NCI-H2081 (cell line): ENCODE measurements at regions not wholly inside any gene's neighbourhood (a gene's known extent, or its start where the extent isn't known, plus 50 kb on each side); places are given as distances from the start of the nearest gene placed in this dataset.
A peak's percentile ranks its signal among the peaks of the same experiment; 100 is the strongest.
"Not testable (repeated sequence)": the region's sequence is repeated elsewhere in the genome, so short reads cannot be mapped to it uniquely, and the experiment has no call there.

Source experiments
- DNase-seq, 2 experiments: peaks; one replicate each; lab custom pipeline; 2025; lab: John Stamatoyannopoulos, UW

DNA sequence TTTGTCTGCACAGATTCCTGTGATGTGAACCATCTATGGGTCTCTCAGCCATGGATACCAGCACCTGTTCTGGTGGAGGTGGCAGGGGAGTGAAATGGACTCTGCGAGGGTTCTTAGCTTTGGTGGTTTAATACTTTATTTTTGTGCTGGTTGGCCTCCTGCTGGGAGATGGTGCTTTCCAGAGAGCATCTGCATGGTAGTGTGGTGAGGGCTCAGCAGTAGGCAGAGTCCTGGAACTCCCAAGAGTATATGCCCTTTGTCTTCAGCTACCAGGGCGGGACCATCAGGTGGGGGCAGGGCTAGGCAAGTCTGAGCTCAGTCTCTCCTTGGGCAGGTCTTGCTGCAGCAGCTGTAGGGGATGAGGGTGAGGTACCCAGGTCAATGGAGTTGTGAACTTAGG lies 97.5 kb upstream of the TRIM2 start:
- not testable (repeated sequence) for DNase-seq

DNA sequence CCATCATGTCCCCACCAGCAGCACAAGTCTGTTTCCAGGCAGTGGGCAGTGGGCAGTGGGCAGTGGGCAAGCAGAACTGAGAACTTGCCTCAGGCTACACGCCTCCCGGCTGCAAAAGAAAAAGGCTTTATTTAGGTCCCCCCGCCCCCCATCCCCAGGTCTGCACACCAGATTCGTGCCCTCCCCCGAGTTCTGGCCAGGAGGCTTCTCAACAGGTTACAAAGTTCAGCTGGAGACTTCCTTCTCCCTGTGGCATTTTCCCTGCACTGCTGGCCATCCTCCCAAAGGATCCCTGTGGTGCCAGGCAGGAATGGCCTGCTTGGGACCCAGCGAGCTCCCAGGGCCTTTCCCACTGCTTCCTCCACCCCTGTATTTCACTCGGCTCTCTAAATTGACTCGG lies 97.0 kb upstream of the TRIM2 start:
- DNase-seq = no peak

DNA sequence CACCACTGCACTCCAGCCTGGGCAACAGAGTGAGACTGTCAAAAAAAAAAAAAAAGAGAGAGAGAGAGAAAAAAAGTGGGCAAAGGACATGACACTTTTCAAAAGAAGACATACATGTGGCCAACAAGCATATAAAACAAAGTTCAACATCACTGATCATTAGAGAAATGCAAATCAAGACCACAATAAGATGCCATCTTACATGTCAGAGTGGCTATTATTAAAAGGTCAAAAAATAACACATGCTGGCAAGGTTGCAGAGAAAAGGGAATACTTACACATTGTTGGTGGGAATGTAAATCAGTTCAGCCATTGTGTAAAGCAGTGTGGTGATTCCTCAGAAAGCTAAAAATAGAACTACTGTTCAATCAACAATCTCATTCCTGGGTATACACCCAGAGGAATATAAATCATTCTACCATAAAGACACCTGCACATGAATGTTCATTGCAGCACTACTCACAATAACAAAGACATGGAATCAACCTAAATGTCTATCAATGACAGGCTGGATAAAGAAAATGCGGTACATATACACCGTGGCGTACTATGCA lies 94.9 kb upstream of the TRIM2 start:
- no peak for DNase-seq

DNA sequence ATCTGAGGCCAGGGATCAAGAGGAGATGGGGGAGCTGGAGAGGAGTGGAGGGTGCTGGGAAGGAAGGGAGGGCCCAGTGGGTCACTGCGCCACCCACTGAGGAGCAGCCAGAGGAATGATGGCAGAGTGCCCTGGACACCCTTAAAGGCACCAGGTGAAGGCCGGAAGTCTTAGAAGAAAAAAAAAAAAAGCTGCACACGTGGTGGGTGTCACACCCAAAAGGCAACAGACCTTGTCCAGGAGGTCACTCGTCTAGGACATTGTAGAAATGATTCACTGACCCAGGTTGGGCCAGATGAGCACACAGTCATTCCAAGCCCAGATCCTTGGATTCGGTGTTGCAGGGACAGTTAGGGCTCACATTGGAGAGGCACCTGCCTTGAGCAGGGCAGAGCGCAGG lies 93.5 kb upstream of the TRIM2 start:
- no peak for DNase-seq

DNA sequence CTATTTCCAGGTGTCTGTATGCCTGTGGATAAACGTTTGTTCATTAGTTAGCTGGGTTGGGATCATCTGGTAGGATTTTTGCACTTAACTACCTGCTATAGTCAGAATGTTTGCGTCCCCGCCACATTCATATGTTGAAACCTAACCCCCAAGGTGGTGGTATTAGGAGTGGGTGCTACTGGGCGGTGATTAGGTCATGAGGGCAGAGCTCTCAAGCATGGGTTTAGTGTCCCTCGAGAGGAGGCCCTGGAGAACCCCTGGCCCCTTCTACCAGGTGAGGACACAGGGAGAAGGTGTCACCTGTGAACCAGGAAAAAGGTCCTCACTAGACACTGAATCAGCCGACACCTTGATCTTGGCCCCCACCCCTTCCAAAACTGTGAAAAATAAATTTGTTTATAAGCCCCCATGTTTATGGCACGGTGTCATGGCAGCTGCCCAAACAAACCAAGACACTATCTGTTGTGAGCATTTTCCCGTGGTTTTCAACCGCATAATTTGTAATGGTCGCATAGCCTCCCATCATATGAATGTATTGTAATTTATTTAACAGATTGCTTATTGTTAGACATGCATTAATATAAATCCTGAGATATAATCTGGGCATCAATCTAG lies 92.7 kb upstream of the TRIM2 start:
- DNase-seq = no peak

DNA sequence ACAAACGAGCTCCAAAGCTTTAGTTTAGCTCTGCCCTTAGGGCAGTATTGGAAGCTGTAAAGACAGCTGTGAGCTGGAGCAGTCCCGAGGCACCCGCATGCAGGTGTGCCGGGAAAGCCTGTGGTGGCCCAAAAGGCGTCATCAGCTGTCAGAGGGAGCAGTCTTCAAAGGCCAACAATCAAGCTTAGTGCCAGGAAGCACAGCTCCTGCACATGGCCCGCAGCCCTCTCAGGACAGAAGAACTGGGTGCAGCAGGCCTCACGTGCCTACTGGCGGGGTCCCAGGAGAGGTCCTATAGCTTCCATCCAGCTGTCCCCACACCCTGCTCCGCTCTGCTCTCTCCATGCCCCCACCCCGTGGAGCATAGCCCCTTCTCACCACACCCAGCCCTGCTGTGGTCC lies 92.2 kb upstream of the TRIM2 start:
- DNase-seq = peak; percentile 40 to 41

DNA sequence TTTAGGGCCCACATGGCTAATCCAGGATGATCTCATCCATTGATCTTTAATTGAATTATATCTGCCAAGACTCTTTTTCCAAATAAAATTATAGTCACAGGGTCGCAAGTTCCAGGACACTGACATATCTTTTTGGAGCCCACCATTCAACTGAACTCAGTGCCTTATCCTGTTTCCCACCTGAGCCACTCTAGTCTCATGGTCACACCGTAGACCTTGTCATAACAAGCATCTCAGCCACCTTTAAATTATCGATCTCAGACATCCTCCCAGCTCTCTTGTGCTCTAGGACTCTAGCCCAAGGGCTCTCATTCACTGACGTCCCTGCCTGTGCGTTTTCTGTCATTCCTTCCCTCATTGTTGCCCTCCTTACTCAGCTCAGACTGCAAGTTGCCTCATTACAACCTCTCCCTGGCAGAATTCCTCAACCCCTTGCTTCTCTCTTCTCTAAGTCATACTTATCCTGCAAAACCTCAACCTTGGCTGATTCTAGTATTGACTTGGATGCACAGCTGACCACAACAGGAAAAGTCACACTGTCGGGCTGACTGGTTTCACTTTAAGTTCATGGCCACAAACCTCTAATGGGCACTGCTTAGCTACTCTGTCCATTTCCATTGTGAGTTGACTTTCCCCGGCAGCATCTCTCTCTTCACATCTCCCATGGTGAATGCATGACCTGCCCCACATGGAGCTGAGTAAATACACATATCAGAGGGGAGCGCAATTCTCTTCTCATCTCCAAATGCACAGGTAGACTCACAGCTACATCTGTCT lies 91.0 kb upstream of the TRIM2 start:
- no peak for DNase-seq

DNA sequence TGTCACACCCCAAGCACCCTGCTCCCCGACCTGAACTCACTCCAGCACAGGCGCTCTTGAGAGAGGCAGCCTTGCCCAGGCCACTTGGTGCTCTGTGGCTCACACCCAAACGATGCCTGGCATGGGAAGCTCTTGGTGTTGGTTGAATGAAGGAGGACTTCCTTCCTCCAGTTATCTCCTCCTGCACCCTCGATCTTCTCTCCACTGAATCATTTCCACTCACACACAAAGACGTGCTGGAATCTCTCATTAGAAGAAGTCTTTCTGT lies 90.5 kb upstream of the TRIM2 start:
- DNase-seq = no peak

DNA sequence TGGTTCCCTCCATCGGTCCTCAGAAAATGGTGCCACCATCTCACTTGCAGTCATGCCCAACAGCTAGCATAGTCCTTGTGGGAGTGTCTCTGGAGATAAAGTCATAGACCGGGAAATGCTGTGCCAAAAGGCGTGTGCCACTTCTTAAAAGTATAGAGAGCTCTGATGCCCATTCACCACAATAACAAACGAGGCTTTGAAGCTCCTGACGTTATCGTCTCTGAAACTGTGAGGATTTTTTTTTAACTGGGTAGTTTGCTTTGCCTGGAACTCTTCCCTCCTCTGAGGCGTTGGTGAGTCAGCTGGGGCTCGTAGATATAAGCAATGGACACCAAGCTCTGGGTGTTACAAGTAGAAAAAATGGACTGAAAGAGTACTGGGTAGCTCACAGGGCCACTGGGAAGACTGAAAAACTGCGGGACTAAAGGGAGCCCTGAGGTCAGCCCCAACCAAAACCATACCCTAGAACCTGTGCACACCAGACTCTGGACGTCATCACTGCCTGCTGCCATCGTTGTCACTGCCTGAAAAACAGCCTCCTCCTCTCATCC lies 89.4 kb upstream of the TRIM2 start:
- DNase-seq = no peak

DNA sequence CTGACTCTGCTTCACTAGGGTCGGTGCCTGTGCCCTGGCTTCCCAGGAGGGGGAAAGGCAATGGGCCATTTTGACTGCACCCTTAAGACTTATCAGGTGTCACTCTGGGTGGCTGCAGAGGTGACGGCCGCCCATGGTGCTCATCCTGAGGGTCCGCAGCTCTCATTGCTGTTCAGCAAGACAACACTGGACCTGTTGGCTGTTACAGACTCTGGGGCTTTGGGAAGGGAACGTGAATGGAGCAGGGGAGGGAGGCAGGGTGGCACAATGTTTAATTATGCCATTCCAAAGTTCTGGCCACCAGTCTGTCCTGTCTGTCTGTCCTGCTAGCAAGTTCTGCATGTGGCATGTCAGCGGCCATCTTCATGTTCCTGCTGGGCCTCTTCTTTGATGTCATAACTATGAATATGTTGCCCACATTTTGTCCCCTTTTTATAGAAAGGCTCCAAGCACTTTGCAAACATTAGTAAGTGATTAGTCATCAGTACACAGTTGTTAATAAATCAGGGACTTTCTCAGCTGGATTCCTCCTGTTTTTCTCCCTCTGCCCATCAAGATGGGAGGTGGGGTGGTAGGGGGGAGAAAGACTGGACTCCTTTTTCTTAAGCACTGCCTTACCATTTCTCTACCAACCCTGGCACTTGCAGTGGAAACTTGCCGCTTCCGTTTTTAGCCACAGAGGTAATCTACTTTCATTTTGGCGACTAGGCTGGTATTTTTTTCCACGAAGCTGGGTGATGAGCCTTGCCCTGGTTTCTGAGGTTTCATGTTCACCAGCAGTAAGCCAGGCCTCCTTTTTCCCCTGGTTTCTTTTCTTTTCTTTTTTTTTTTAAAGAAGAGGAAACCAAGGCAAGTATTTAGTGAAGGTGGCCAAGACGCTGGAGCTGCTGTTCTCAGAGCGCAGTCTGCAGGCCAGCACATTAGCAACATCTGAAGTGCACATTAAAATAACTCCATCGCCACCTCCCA lies 88.6 kb upstream of the TRIM2 start:
- no peak for DNase-seq

DNA sequence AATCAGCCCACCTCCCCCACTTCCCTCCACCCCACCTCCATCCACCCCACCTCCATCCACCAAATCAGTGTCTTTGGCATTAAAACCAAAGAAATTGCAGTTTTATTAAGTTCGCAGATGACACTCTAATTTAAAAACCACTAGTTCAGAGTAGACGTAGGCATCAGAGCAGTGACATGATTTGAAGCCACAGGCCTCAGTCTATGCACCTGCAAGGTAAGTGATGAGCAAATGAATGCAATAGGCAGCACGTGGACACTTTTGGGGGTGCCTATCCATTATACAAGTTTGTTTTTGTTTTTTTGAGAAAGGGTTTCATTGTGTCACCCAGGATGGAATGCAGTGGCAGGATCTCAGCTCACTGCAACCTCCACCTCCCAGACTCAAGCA lies 88.0 kb upstream of the TRIM2 start:
- DNase-seq = no peak

DNA sequence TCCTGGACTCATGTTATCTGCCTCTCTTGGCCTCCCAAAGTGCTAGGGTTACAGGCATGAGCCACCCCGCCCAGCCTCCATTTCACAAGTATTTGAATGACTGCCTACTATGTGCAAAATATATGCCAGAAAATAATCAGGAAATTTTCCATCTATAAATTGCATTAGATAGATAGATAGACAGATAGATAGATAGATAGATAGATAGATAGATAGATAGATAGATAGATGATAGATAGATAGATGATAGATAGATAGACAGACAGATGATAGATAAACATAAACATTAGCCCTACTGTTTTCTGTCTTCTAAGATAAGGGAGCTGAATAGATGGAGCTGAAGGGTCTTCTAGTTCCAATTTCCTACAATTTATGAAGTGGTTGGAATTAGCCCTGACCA lies 87.4 kb upstream of the TRIM2 start:
- DNase-seq = no peak

DNA sequence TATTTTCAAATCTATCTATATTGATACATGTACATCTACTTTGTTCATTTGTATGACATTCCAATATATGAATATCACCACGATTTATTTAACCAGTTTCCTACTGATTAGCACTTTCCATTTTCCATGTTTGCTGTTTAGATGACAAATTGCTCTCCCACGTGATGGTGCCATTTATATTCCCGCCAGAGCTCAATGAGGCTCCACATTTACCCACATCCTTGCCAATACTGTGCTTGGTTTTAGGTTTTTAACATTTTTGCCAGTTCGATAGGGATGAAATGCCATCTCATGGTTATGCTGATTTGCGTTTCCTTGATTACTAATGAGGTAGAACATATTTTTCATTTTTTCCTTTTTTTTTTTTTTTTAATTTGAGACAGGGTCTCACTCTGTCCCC lies 86.7 kb upstream of the TRIM2 start:
- no peak for DNase-seq

DNA sequence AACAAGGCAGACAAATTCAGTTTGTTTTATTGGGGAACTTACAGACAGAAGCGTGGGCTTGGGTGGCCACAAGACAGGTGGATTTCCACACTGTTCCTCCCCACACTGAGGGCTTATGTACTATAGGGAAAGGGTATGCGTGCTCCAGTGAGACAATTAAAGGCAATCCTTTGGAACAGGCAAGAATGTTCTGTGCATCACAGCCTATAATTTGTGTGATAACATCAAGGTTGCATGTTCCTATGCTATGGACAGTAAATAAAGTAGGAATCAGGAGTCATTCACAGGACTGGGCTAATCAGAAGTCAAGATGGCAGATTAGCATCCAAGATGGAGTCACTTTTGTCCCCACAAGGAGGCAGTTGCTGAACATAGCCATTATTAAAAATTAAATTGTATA lies 84.6 kb upstream of the TRIM2 start:
- DNase-seq = no peak

DNA sequence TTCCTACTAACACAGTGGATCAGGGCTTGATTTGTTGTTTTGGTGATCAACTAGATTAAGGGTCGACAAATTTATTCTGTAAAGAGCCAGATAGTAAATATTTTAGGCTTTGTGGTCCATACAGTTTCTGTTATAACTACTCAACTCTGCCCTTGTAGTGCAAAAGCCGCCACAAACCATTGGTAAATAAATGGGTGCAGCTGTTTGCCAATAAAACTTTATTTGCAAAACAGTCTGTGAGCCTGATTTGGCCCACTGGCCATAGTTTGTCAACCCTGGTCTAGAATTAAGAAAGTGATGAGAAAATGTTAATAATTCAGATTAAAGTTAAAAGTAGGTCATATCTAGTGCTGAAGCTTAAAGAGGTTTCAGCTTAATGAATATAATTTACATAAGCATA lies 84.0 kb upstream of the TRIM2 start:
- no peak for DNase-seq

DNA sequence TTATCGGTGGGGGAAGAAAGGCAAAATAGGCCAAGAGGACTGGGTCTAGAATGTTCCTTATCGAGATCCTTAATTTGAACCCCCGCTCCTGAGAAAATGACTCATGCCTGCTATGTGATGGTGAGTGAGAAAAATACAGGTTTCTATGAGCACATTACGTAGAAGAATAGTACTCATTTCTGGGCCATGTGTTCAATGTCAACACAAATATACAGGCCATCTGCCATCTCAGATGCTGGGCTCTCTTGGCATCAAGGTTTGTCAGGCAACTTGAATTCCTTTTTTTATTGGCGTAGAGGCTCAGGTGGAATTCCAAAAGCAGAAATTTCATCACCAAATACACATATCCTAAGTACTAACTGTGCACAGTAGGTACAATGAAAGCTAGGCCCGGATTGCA lies 81.4 kb upstream of the TRIM2 start:
- no peak for DNase-seq

DNA sequence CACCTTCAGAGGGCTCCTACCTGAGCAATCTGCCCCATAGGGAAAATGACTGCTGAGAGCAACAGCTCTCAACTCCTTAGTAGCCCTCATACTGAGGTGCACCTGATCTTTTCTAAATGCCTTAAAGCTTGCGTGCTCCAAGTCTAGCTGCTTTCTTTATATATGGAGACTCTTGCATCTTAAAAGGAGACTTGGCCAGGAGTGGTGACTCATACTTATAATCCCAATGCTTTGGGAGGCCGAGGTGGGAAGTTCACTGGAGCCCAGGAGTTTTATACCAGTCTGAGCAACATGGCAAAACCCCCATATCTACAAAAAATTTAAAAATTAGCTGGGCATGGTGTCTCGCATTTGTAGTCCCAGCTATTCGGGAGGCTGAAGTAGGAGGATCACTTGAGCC lies 78.1 kb upstream of the TRIM2 start:
- no peak for DNase-seq

DNA sequence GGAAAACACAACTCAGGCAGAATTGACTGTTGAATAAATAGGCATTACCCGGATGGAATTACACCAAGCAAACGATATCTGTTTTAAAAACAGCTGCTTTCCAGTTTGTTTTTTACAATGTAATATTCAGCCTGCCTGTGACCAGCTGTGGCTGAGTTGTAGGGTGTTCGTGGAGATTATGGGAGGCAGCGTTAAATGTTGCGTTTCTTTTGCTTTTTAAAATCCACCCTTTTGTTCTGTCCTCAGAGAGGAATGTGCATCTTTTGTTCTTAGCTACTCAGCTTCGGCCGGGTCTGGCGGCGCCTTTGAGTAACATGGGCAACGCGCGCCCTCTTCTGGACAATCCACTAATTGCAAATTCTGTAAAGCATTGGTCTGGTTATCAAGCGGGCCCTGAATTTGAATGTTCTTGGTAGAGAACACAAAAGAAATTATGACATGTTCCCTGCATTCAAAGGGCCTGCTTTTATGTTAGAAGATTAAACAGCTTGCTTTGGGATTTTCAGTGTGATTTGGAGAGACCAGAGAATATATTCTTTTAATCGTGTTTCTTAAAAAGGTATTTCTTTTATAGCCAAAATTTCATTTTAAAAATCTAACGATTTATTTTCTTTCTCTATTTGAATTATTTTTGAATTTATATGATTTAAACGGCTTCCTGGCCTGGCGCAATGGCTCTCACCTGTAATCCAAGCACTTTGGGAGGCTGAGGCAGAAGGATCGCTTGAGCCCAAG lies 76.3 kb upstream of the TRIM2 start:
- DNase-seq = peak; percentile 77 to 83

DNA sequence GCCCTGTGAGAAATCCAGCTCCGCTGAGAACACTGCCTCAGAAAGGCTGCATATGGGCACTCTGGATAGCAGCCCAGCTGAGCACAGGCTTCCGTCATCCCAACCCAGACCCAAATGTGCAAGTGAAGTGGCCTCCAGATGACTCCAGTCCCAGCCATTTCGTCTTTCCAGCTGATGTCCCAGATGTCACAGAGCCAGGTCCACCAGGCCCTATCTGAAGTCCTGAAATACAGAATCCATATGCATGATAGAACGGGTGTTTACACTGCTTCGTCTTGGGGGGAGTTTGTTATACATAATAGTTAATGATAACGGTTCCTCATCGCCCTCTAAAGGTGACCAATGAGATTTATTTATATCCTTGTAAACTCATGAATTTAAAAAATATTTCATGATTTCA lies 72.6 kb upstream of the TRIM2 start:
- DNase-seq = no peak

DNA sequence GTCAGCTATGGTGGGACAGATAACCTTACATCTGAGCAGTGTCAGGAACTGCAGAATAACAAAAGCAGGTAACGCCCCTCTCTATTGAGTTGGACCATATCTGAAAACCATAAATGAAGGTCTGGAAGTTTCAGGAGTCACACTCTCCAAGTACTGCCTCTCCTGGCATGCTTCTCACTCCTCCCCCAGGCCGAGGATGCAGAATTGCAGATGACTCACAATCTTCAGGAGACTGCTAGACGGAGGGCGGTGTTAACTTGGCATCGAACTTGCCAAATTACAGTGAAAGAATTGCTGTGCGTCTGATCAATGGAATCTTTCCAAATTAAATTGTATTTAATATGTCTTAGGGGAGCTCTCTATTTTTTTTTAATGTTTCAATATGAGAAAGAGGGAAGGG lies 67.1 kb upstream of the TRIM2 start:
- no peak for DNase-seq

DNA sequence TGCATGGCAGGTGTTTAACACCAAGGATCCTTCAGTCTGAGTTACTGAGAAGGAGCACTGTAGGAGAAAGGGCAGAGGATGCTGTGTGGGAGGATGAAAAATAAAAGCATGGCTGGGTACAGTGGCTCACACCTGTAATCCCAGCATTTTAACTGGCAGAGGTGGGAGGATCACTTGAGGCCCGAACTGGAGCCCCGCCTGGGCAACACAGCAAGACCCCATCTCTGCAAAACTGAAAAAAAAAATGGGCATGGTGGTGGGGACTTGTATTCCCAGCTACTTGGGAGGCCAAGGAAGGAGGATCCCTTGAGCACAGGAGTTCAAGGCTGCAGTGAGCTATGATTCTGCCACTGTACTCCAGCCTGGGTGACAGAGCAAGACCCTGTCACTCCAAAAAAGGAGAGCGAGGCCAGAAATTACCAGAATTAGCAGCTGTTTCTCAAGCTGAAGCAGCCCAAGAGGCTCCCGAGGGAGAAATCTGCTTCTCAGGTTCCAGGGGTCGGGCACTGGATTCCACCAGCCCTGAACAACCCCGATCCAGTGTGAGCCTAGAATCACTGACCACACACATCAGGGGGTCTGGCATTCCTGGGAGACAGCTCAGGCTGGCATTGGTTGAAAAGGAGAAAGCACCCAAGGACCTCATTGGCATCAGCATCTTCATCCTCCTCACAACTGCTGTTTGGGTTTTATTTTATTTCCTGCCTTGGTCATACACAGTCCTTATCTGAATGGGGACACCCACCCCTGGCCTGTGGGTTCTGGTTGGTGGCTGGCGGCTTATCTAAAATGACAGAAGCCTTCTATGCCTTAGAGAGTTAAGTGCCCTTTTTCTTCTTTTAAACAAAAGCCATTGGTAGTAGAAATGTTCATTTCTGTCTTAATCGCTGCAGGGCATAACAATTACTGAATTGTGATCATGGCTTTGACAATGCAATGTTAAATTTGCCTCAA lies 66.3 kb upstream of the TRIM2 start:
- DNase-seq = no peak
